NCI-H2227 treated with DMSO at 0.1 percent for 48 hours (cell line): ENCODE measurements at regions not wholly inside any gene's neighbourhood (a gene's known extent, or its start where the extent isn't known, plus 50 kb on each side); places are given as distances from the start of the nearest gene placed in this dataset.
"Not testable (repeated sequence)": the region's sequence is repeated elsewhere in the genome, so short reads cannot be mapped to it uniquely, and the experiment has no call there.

ENCODE experiments used
- DNase-seq: peaks from one replicate; lab custom pipeline; 2025; lab: John Stamatoyannopoulos, UW

GRCh38 chr5:124895236-124895635 lies 148.8 kb upstream of the ZNF608 start:
- DNase-seq, result no peak

GRCh38 chr5:124901081-124901480 lies 154.6 kb upstream of the ZNF608 start:
- DNase-seq, result no peak

- DNase-seq, result peak; percentile 84
These were observed 155.8 kb upstream of the ZNF608 start for GRCh38 chr5:124902097-124902821.

- no peak for DNase-seq
These were observed 159.1 kb upstream of the ZNF608 start for GRCh38 chr5:124905256-124906130.

GRCh38 chr5:124906339-124907097 lies 160.1 kb upstream of the ZNF608 start:
- peak; percentile 55 for DNase-seq

GRCh38 chr5:124907098-124907644 lies 160.7 kb upstream of the ZNF608 start:
- DNase-seq, result no peak

GRCh38 chr5:124908581-124909451 lies 162.4 kb upstream of the ZNF608 start:
- DNase-seq, result no peak

- peak; percentile 38 for DNase-seq
These were observed 163.3 kb upstream of the ZNF608 start for GRCh38 chr5:124909734-124910133.

GRCh38 chr5:124910354-124911016 lies 164.0 kb upstream of the ZNF608 start:
- DNase-seq, result no peak

- no peak for DNase-seq
These were observed 166.3 kb upstream of the ZNF608 start for GRCh38 chr5:124912638-124913328.

- no peak for DNase-seq
These were observed 166.9 kb upstream of the ZNF608 start for GRCh38 chr5:124913329-124913653.

GRCh38 chr5:124916313-124916712 lies 169.9 kb upstream of the ZNF608 start:
- not testable (repeated sequence) for DNase-seq

GRCh38 chr5:124918618-124919017 lies 172.2 kb upstream of the ZNF608 start:
- no peak for DNase-seq

- no peak for DNase-seq
These were observed 172.6 kb upstream of the ZNF608 start for GRCh38 chr5:124919076-124919475.

- DNase-seq, result no peak
These were observed 173.5 kb upstream of the ZNF608 start for GRCh38 chr5:124919747-124920525.

- DNase-seq, result no peak
These were observed 174.6 kb upstream of the ZNF608 start for GRCh38 chr5:124920909-124921666.

- DNase-seq, result no peak
These were observed 175.3 kb upstream of the ZNF608 start for GRCh38 chr5:124921694-124922093.

- no peak for DNase-seq
These were observed 176.0 kb upstream of the ZNF608 start for GRCh38 chr5:124922255-124922975.
